ENCODE measurements at regions not wholly inside any gene's neighbourhood (a gene's known extent, or its start where the extent isn't known, plus 50 kb on each side); places are given as distances from the start of the nearest gene placed in this dataset.

DNA sequence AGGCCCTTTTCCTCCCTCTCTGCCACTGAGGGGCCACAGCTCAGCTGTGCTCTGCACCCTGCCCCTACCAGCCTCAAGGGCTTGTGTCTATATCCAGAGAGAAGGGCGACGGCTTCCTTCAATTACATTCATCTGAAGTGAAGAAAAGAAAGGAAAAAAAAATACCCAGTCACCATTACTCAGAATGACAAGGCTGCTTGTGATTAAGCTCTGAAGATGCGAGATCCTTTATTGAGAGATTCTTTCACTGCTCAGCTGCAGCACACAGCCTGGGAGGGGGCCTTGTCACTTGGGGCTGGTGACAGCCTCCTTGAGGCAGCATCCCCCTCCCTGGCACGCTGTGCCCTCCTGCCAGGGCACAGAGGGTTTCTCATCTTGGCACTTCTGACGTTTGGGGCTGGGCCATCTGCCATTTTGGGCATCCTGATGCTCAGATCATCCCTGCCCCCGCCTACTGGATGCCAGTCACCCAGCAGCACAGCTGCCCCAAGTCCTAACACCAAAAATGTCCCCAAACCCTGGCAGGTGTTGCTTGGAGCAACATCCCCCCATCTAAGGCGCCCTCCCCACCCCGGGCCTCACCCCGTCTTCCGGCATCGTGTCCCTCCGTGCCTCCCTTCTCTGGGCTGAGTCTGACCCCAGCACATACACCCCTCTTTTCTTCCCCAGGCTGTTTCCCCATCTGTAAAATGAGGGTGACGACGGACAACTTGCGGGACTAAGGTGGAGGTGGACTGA is 1394.7 kb downstream of the BRD1 start:
- Histone ChIP-seq H3K9me3 (ENCODE audit: control insufficient read depth, insufficient read depth, low read length) (no peaks in the 10 kb centered on the region), H3K36me3 (ENCODE audit: control insufficient read depth, low read length) (no peaks in the 10 kb centered on the region), H3K27me3 (ENCODE audit: control insufficient read depth, low read length) (no peaks in the 10 kb centered on the region), H3K4me2 (ENCODE audit: low read length) (no peak overlapping the region), H3F3A (ENCODE audit: control insufficient read depth, insufficient read depth) (no peaks in the 10 kb centered on the region), H3K4me1 (ENCODE audit: control insufficient read depth, low read length) (no peaks in the 10 kb centered on the region), H3K79me2 (ENCODE audit: control insufficient read depth, low read length) (no peaks in the 10 kb centered on the region), H4K20me1 (ENCODE audit: control insufficient read depth, insufficient read depth, low read depth, low read length) (no peaks in the 10 kb centered on the region), H3K9me2 (replicated peaks; ENCODE audit: control insufficient read depth, low read length) (no peaks in the 10 kb centered on the region), H3K27ac (ENCODE audit: low read depth, low read length) (no peak overlapping the region), H3K4me3 (ENCODE audit: low read length) (no peak overlapping the region)
- TF ChIP-seq, protein P1, sequence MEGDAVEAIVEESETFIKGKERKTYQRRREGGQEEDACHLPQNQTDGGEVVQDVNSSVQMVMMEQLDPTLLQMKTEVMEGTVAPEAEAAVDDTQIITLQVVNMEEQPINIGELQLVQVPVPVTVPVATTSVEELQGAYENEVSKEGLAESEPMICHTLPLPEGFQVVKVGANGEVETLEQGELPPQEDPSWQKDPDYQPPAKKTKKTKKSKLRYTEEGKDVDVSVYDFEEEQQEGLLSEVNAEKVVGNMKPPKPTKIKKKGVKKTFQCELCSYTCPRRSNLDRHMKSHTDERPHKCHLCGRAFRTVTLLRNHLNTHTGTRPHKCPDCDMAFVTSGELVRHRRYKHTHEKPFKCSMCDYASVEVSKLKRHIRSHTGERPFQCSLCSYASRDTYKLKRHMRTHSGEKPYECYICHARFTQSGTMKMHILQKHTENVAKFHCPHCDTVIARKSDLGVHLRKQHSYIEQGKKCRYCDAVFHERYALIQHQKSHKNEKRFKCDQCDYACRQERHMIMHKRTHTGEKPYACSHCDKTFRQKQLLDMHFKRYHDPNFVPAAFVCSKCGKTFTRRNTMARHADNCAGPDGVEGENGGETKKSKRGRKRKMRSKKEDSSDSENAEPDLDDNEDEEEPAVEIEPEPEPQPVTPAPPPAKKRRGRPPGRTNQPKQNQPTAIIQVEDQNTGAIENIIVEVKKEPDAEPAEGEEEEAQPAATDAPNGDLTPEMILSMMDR (IDR thresholded peaks at IDR 0.05; ENCODE audit: low read depth, low read length, poor library complexity, severe bottlenecking) = no peak

DNA sequence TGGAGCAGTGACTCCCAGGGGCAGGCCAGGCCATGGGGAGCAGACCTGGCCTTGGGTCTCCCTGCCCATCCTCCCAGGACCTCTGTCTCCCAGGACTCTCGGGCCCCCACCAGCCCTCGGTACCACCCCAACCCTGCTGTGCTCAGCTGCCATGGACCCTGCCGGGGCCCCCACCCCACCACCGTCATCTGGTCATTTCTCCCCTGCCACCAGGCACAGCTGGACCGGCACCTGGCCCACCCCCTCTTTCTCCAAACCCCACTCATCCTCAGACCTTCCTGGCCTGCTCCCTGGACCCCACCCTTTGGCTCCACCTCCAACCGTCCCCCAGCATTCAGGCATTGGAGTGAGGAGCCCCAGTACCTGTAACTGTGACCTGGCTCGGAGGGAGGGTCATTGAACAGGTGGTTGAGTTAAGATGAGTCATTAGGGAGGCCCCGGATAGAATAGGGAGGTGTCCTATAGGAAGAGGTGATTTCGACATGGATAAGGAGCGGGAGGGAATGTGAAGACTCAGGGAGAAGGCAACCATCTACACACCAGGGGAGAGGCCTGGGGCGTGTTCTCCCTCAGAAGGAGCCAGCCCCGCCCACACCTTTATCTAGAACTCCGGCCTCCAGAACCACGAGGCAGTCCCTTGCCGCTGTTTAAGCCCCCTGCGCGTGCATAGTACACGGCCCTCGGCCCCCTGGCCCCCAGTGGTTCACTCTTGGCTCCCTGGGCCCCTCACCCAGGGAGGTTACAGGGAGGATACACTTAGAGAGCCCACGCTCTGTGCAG is 1395.9 kb downstream of the BRD1 start:
- Histone ChIP-seq H3K9me3 (ENCODE audit: control insufficient read depth, insufficient read depth, low read length) (no peaks in the 10 kb centered on the region), H3F3A (ENCODE audit: control insufficient read depth, insufficient read depth) (no peaks in the 10 kb centered on the region), H3K4me2 (ENCODE audit: low read length) (no peak overlapping the region), H3K79me2 (ENCODE audit: control insufficient read depth, low read length) (no peaks in the 10 kb centered on the region), H4K20me1 (ENCODE audit: control insufficient read depth, insufficient read depth, low read depth, low read length) (no peaks in the 10 kb centered on the region), H3K4me3 (ENCODE audit: low read length) (no peak overlapping the region), H3K4me1 (ENCODE audit: control insufficient read depth, low read length) (no peaks in the 10 kb centered on the region), H3K27ac (ENCODE audit: low read depth, low read length) (no peak overlapping the region), H3K9me2 (replicated peaks; ENCODE audit: control insufficient read depth, low read length) (no peaks in the 10 kb centered on the region), H3K36me3 (ENCODE audit: control insufficient read depth, low read length) (no peaks in the 10 kb centered on the region), H3K27me3 (ENCODE audit: control insufficient read depth, low read length) (no peaks in the 10 kb centered on the region)
- TF ChIP-seq, protein P1 (IDR thresholded peaks at IDR 0.05; ENCODE audit: low read depth, low read length, poor library complexity, severe bottlenecking) = no peak
- TF ChIP-seq EZH2phosphoT487 (IDR thresholded peaks at IDR 0.05; ENCODE audit: borderline replicate concordance, low read length) = no peak

DNA sequence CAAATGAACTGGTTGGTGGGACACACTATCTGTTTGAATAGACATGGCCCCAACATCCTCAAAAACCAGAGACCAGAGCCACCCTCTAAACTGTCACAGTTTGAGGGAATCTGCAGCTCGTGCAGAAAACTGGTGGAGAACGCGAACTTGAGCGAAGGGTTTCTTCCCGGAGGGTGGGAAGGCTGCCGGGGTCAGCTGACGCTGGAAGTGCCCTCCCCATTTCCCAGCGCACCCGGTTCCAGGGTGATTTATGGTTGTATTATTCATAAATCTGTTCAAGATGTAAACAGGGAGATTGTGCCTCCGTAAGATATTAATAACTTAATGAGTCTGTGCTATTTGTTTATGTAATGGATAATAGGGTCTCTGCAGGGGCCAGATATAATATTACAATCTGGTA is 1396.7 kb downstream of the BRD1 start:
- Histone ChIP-seq H4K20me1 (ENCODE audit: control insufficient read depth, insufficient read depth, low read depth, low read length) (no peaks in the 10 kb centered on the region), H3K4me3 (ENCODE audit: low read length) (no peak overlapping the region), H3K36me3 (ENCODE audit: control insufficient read depth, low read length) (no peaks in the 10 kb centered on the region), H3K9me2 (replicated peaks; ENCODE audit: control insufficient read depth, low read length) (no peaks in the 10 kb centered on the region), H3K4me2 (ENCODE audit: low read length) (no peak overlapping the region), H3K27me3 (ENCODE audit: control insufficient read depth, low read length) (no peaks in the 10 kb centered on the region), H3K9me3 (ENCODE audit: control insufficient read depth, insufficient read depth, low read length) (no peaks in the 10 kb centered on the region), H3F3A (ENCODE audit: control insufficient read depth, insufficient read depth) (no peaks in the 10 kb centered on the region), H3K79me2 (ENCODE audit: control insufficient read depth, low read length) (no peaks in the 10 kb centered on the region), H3K27ac (ENCODE audit: low read depth, low read length) (no peak overlapping the region), H3K4me1 (ENCODE audit: control insufficient read depth, low read length) (no peaks in the 10 kb centered on the region)
- TF ChIP-seq EZH2phosphoT487 (IDR thresholded peaks at IDR 0.05; ENCODE audit: borderline replicate concordance, low read length) = no peak

DNA sequence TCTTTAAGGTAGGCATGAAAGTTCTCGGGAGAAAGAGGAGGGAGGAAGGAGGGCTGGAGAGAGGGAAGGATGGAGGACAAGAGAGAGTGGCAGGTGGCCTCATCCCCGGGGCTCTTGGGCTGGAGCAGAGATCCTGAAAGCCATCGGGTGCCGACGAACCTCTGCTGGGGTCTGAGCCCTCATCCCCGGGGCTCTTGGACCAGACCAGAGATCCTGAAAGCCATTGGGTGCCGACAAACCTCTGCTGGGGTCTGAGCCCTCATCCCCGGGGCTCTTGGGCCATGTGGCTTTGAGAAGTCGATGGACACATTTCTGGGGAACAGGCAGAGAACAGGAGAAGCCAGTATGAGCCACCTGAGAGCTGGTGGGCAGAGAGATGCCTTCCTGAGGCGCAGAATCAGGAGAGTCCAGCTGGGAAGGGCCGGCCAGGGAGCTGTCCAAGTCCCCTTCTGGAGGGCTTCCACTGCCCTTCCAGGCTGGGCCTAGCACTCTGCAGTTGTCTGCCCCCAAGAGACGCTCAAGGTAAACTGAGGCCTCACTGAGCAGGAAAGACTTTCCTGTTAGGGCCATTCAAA is 1398.1 kb downstream of the BRD1 start:
- Histone ChIP-seq H4K20me1 (ENCODE audit: control insufficient read depth, insufficient read depth, low read depth, low read length) (no peaks in the 10 kb centered on the region), H3K79me2 (ENCODE audit: control insufficient read depth, low read length) (no peaks in the 10 kb centered on the region), H3K27me3 (ENCODE audit: control insufficient read depth, low read length) (no peaks in the 10 kb centered on the region), H3K4me2 (ENCODE audit: low read length) (no peak overlapping the region), H3F3A (ENCODE audit: control insufficient read depth, insufficient read depth) (no peaks in the 10 kb centered on the region), H3K4me3 (ENCODE audit: low read length) (no peak overlapping the region), H3K36me3 (ENCODE audit: control insufficient read depth, low read length) (no peaks in the 10 kb centered on the region), H3K27ac (ENCODE audit: low read depth, low read length) (no peak overlapping the region), H3K9me2 (replicated peaks; ENCODE audit: control insufficient read depth, low read length) (no peaks in the 10 kb centered on the region), H3K9me3 (ENCODE audit: control insufficient read depth, insufficient read depth, low read length) (no peaks in the 10 kb centered on the region), H3K4me1 (ENCODE audit: control insufficient read depth, low read length) (no peaks in the 10 kb centered on the region)
- TF ChIP-seq, protein P1 (IDR thresholded peaks at IDR 0.05; ENCODE audit: low read depth, low read length, poor library complexity, severe bottlenecking) = no peak
- no peak for TF ChIP-seq EZH2phosphoT487 (IDR thresholded peaks at IDR 0.05; ENCODE audit: borderline replicate concordance, low read length)
